22Rv1 (cell line): ENCODE measurements at regions not wholly inside any gene's neighbourhood (a gene's known extent, or its start where the extent isn't known, plus 50 kb on each side); places are given as distances from the start of the nearest gene placed in this dataset.

ENCODE experiments used
- H3K27ac ChIP-seq: fragments of 450-650 bp; 2 replicates; pipeline ENCODE4 v1.5.1; 2017
- ZFX ChIP-seq: fragments of 450-650 bp; IDR thresholded peaks from 2 replicates; pipeline ENCODE4 v1.6.1; 2017; ENCODE audit warnings: antibody characterized with exemption, borderline replicate concordance
- TF ChIP-seq, protein P1 (sequence below): fragments of 450-650 bp; IDR thresholded peaks from 2 replicates; pipeline ENCODE4 v1.5.1; 2017; ENCODE audit warnings: mild to moderate bottlenecking

DNA sequence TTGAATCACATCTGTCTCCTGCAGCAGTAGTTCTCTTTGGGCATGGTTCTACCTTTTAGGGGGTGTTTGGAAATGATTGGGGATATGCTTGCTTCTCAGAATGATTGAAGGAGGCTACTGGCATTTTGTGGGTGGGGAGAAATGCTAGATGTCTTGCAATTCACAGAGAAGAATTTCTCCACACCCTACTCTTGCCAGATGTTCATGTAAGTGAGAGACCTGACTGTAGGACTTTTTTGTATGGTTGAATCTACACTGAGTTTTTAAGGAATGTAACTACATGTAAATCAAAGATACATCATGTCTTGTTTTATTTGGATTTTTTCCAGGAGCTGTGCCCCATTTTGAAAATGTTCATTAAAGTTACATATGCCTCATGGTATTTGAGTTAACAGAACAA, 311.9 kb downstream of the PRDM2 start:
- no peak overlapping the region for H3K27ac ChIP-seq
- no peak for TF ChIP-seq ZFX
- TF ChIP-seq, protein P1, sequence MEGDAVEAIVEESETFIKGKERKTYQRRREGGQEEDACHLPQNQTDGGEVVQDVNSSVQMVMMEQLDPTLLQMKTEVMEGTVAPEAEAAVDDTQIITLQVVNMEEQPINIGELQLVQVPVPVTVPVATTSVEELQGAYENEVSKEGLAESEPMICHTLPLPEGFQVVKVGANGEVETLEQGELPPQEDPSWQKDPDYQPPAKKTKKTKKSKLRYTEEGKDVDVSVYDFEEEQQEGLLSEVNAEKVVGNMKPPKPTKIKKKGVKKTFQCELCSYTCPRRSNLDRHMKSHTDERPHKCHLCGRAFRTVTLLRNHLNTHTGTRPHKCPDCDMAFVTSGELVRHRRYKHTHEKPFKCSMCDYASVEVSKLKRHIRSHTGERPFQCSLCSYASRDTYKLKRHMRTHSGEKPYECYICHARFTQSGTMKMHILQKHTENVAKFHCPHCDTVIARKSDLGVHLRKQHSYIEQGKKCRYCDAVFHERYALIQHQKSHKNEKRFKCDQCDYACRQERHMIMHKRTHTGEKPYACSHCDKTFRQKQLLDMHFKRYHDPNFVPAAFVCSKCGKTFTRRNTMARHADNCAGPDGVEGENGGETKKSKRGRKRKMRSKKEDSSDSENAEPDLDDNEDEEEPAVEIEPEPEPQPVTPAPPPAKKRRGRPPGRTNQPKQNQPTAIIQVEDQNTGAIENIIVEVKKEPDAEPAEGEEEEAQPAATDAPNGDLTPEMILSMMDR, result no peak

GRCh38 chr1:14014929-14015328, 314.9 kb downstream of the PRDM2 start:
- no peak overlapping the region for H3K27ac ChIP-seq
- TF ChIP-seq, protein P1, result no peak
- TF ChIP-seq ZFX, result no peak

DNA sequence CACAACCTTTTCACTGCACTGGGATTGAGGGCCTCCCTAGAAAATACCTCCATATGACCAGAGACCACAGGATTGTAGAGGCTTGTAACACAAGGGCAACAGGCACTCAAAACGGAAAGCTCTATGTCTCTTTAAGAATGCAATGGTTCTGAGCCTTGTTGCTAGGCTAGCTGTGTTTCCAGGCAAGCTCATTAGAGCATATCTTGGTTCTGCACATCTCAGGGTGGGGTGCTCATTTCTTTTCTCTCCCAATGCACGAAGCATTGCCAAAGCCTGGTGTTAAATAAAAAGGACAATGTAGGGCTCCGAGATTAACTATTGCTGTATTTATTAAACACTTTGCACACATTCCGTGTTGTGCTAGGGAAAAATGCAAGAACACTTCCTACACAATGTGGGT, 315.9 kb downstream of the PRDM2 start:
- TF ChIP-seq ZFX, result no peak
- TF ChIP-seq, protein P1, result no peak
- H3K27ac ChIP-seq, result no peak overlapping the region

DNA sequence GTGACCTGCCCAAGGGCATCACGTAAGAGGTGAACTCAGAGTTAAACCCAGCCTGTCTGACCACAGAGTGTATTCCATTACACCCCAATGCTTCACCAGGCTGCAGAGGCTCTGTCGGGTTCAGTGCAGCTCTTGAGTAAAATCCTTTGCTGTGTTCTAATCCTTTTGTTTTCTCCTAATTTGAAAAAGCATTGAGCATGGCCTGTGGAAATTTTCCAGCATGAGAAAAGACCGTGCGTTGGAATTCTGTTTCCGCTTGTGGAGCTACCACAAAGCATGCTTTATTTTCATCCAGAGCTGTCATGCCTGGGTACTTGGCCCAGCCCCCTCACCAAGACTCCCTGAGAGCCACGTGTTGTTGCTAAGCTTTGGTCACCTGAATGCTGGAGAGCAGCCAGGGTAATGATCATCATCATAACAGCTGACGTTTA, 317.6 kb downstream of the PRDM2 start:
- TF ChIP-seq ZFX, result no peak
- TF ChIP-seq, protein P1, result no peak
- no peak overlapping the region for H3K27ac ChIP-seq

DNA sequence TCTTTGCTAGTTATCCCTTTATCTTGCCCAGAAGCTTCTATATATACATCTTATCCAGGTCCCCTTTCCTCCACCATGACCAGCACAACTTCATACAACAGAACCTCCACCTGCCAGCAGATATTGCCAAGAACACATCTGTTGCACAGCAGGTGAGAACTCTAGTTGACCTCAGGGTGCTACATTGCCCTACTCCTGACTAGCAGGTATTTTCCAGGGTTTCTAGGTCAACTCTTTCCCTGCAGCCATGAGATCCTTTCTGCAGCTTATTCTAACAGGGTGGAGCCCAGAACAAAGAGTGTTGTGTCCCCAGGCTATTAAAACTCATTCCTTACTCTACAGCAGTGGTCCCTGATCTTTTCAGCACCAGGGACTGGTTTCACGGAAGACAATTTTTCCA, 319.5 kb downstream of the PRDM2 start:
- no peak overlapping the region for H3K27ac ChIP-seq
- TF ChIP-seq, protein P1, result no peak
- TF ChIP-seq ZFX, result no peak

GRCh38 chr1:14020006-14020405, 320.0 kb downstream of the PRDM2 start:
- TF ChIP-seq, protein P1, result no peak
- no peak for TF ChIP-seq ZFX
- H3K27ac ChIP-seq, result no peak overlapping the region

DNA sequence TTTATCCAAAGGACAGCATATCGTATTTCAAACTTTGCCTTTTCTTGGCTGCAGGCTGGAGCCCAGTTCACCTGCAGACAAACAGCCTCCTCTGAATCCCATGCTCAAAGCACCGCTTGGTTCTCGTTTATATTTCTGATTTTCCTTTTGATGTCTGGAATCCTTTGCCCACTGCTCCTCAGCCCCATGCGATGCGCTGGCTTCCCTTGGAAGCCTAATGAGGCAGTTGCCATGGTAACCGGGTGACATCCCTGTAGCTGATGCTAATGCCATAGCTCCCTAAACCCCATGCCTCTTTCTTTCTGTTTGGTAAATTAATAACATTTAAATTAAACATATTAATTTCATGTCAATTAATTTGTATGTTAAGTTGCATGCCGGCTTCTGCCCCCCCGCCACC, 327.1 kb downstream of the PRDM2 start:
- TF ChIP-seq ZFX, result no peak
- TF ChIP-seq, protein P1, result no peak
- no peak overlapping the region for H3K27ac ChIP-seq
